CD4-positive, alpha-beta T cell (primary cell): ENCODE measurements at regions not wholly inside any gene's neighbourhood (a gene's known extent, or its start where the extent isn't known, plus 50 kb on each side); places are given as distances from the start of the nearest gene placed in this dataset.

Experiments used
- ATAC-seq: fragments of 200-7000 bp; cut with Tn5 transposase; one replicate; pipeline ENCODE4 v1.10.0; 2022; ENCODE audit warnings: mild to moderate bottlenecking; ENCODE audit not compliant: poor library complexity
- CTCF ChIA-PET: fragments of 350-600 bp; sonication (Branson Sonifier 250); formaldehyde crosslinking; loops from one replicate; lab custom pipeline; 2021; ENCODE audit warnings: antibody characterized with exemption, inconsistent platforms; lab: Charles Lee
- POLR2A ChIA-PET: fragments of 350-600 bp; sonication (Branson Sonifier 250); formaldehyde crosslinking; loops from one replicate; lab custom pipeline; 2021; ENCODE audit warnings: antibody characterized with exemption, inconsistent platforms; lab: Charles Lee
- DNase-seq, 14 experiments: peaks; one replicate each; pipeline ENCODE4 v3.0.0-alpha.2; 2013 to 2020; ENCODE audit warnings: mixed read lengths in 2 of 14
- H3K27ac ChIP-seq, 2 donors: one replicate each; pipeline versions ENCODE4 v1.5.1 to v1.7.0; 2013; ENCODE audit warnings: low read length in 2 of 2, low read depth in 1 of 2, mild to moderate bottlenecking in 1 of 2
- H3K27me3 ChIP-seq, 2 experiments: 1 replicate in 1 of 2; 2 replicates in 1 of 2; pipeline versions ENCODE4 v1.6.1 to v1.7.0; 2013; ENCODE audit warnings: low read length in 2 of 2, control low read depth in 1 of 2, mild to moderate bottlenecking in 1 of 2, moderate library complexity in 1 of 2; ENCODE audit not compliant: insufficient read depth in 2 of 2, control insufficient read depth in 1 of 2
- H3K36me3 ChIP-seq: one replicate; pipeline ENCODE4 v1.6.1; 2013; ENCODE audit warnings: low read length, control low read depth; ENCODE audit not compliant: insufficient read depth
- H3K4me1 ChIP-seq: one replicate; pipeline ENCODE4 v1.6.1; 2013; ENCODE audit warnings: low read length, control low read depth; ENCODE audit not compliant: insufficient read depth
- H3K4me3 ChIP-seq: one replicate; pipeline ENCODE4 v1.5.1; 2013; ENCODE audit warnings: mild to moderate bottlenecking, low read length, moderate library complexity
- H3K9me3 ChIP-seq, 2 experiments: 1 replicate in 1 of 2; 2 replicates in 1 of 2; pipeline versions ENCODE4 v1.6.1 to v1.7.0; 2013; ENCODE audit warnings: low read length in 2 of 2, mild to moderate bottlenecking in 2 of 2, control low read depth in 1 of 2, moderate library complexity in 1 of 2; ENCODE audit not compliant: control insufficient read depth in 1 of 2, insufficient read depth in 1 of 2
- H3K27ac Mint-ChIP-seq: one replicate; pipeline ENCODE4 v1.8.0; 2020; ENCODE audit warnings: mixed read lengths
- H3K27me3 Mint-ChIP-seq: one replicate; pipeline ENCODE4 v1.8.0; 2021; ENCODE audit warnings: mixed read lengths
- H3K36me3 Mint-ChIP-seq: one replicate; pipeline ENCODE4 v1.8.0; 2021; ENCODE audit warnings: low read depth, mixed read lengths
- H3K4me1 Mint-ChIP-seq: one replicate; pipeline ENCODE4 v1.8.0; 2021; ENCODE audit warnings: low read depth, mixed read lengths
- H3K4me3 Mint-ChIP-seq: one replicate; pipeline ENCODE4 v1.8.0; 2020; ENCODE audit warnings: mild to moderate bottlenecking, mixed read lengths
- H3K9me3 Mint-ChIP-seq: one replicate; pipeline ENCODE4 v1.8.0; 2020; ENCODE audit warnings: mixed read lengths
- CTCF ChIP-seq: fragments of 200-600 bp; IDR thresholded peaks from one replicate; pipeline ENCODE4 v1.8.0; 2022; ENCODE audit warnings: antibody characterized with exemption, mild to moderate bottlenecking
- intact Hi-C, 2 experiments: fragments of 100-400 bp; cut with DNase I in 1 of 2; cut with micrococcal nuclease in 1 of 2; formaldehyde crosslinking; loops; one replicate each; pipeline versions ENCODE4 v1.15.1 to v1.9.0; 2023 to 2025; cut with DNase I, micrococcal nuclease

- Histone ChIP-seq H3K4me1 (no peaks in the 10 kb centered on the region), H3K27ac (no peak overlapping the region), H3K9me3 (peaks cover 0 to 17% of the 10 kb centered on the region in 2 experiments), H3K36me3 (no peaks in the 10 kb centered on the region), H3K4me3 (no peak overlapping the region), H3K27me3 (peaks cover 0 to 2% of the 10 kb centered on the region in 2 experiments)
- ChIA-PET CTCF (no interaction called here), POLR2A (no interaction called here)
- H3K9me3 Mint-ChIP-seq: peaks cover 2% of the 10 kb centered on the region
- intact Hi-C loops: no loop called here
- no peak overlapping the region for H3K4me3 Mint-ChIP-seq
- H3K27me3 Mint-ChIP-seq: no peaks in the 10 kb centered on the region
- TF ChIP-seq CTCF: no peak
- no peaks in the 10 kb centered on the region for H3K36me3 Mint-ChIP-seq
- H3K4me1 Mint-ChIP-seq: no peaks in the 10 kb centered on the region
- DNase-seq (no peak), ATAC-seq (no peak)
- H3K27ac Mint-ChIP-seq: no peak overlapping the region
Observed at GRCh38 chr7:152998420-152998819, 238.9 kb downstream of the ACTR3B start.

- CTCF ChIA-PET: no interaction called here
- intact Hi-C loops: no loop called here
- no peak overlapping the region for H3K27ac Mint-ChIP-seq
- H3K4me1 ChIP-seq: no peaks in the 10 kb centered on the region
- H3K9me3 ChIP-seq: peaks cover 0 to 22% of the 10 kb centered on the region in 2 experiments
- no peak for ATAC-seq
- no peak overlapping the region for H3K4me3 Mint-ChIP-seq
- DNase-seq: no peak
- H3K36me3 ChIP-seq: no peaks in the 10 kb centered on the region
- POLR2A ChIA-PET: no interaction called here
- no peaks in the 10 kb centered on the region for H3K27me3 Mint-ChIP-seq
- no peaks in the 10 kb centered on the region for H3K27me3 ChIP-seq
- no peak for TF ChIP-seq CTCF
- H3K27ac ChIP-seq: no peak overlapping the region
- H3K36me3 Mint-ChIP-seq: no peaks in the 10 kb centered on the region
- no peaks in the 10 kb centered on the region for H3K4me1 Mint-ChIP-seq
- H3K9me3 Mint-ChIP-seq: peaks cover 2% of the 10 kb centered on the region
- no peak overlapping the region for H3K4me3 ChIP-seq
Observed at GRCh38 chr7:153002115-153002514, 242.6 kb downstream of the ACTR3B start.

GRCh38 chr7:153002572-153002971 lies 243.0 kb downstream of the ACTR3B start:
- no peak for TF ChIP-seq CTCF
- no peaks in the 10 kb centered on the region for H3K27me3 Mint-ChIP-seq
- CTCF ChIA-PET: no interaction called here
- Histone ChIP-seq H3K4me3 (no peak overlapping the region), H3K9me3 (peaks cover 0 to 22% of the 10 kb centered on the region in 2 experiments), H3K27me3 (no peaks in the 10 kb centered on the region), H3K27ac (no peak overlapping the region), H3K4me1 (no peaks in the 10 kb centered on the region), H3K36me3 (no peaks in the 10 kb centered on the region)
- ATAC-seq (no peak), DNase-seq (no peak)
- intact Hi-C loops: no loop called here
- peaks cover 2% of the 10 kb centered on the region for H3K9me3 Mint-ChIP-seq
- no peak overlapping the region for H3K27ac Mint-ChIP-seq
- POLR2A ChIA-PET: no interaction called here
- H3K36me3 Mint-ChIP-seq: no peaks in the 10 kb centered on the region
- H3K4me1 Mint-ChIP-seq: no peaks in the 10 kb centered on the region
- H3K4me3 Mint-ChIP-seq: no peak overlapping the region
